Mammary epithelial cell (primary cell): ENCODE measurements at regions not wholly inside any gene's neighbourhood (a gene's known extent, or its start where the extent isn't known, plus 50 kb on each side); places are given as distances from the start of the nearest gene placed in this dataset.

ENCODE experiments used
- CTCF ChIP-seq, 2 donors: IDR thresholded peaks in 1 of 2; conservative IDR thresholded peaks in 1 of 2; 2 replicates each; pipeline ENCODE4 v1.5.1; 2011 to 2012; ENCODE audit warnings: inconsistent platforms in 2 of 2, low read length in 2 of 2, mild to moderate bottlenecking in 2 of 2, control low read depth in 1 of 2, low read depth in 1 of 2; ENCODE audit not compliant: insufficient read depth in 1 of 2; ENCODE audit errors: extremely low read depth in 1 of 2
- EZH2 ChIP-seq: IDR thresholded peaks from 2 replicates; pipeline ENCODE4 v1.6.1; 2012; ENCODE audit warnings: low read length, inconsistent platforms, borderline replicate concordance

GRCh38 chr12:24608637-24609285 is 340.1 kb downstream of the BCAT1 start:
- TF ChIP-seq EZH2 (no peak), CTCF (conservative IDR thresholded peaks at IDR 0.05 in 1 of 2, IDR thresholded peaks at IDR 0.05 in 1 of 2; ENCODE audit: extremely low read depth in 1 of 2, insufficient read depth in 1 of 2, low read depth in 1 of 2, low read length in 2 of 2) (no peak)
